Activated T-helper 1 cell treated with anti-CD3 and anti-CD28 coated beads, Interleukin-12 subunit alpha, Interleukin-12 subunit beta, Interleukin-2, Interleukin-4 antibody, amounts not matched to agents 30 ng/mL and 10 ng/mL and 1 ng/mL, durations not matched to agents 14 hours and 24 hours and 36 hours (primary cell): ENCODE measurements at regions not wholly inside any gene's neighbourhood (a gene's known extent, or its start where the extent isn't known, plus 50 kb on each side); places are given as distances from the start of the nearest gene placed in this dataset.
A peak's percentile ranks its signal among the peaks of the same experiment; 100 is the strongest.

ENCODE experiments used
- DNase-seq: peaks from one replicate; pipeline ENCODE4 v3.0.0; 2021; ENCODE audit warnings: low spot score
- H3K27ac Mint-ChIP-seq: one replicate; pipeline ENCODE4 v1.8.0; 2021; ENCODE audit warnings: mild to moderate bottlenecking, mixed read lengths
- H3K27me3 Mint-ChIP-seq: one replicate; pipeline ENCODE4 v1.8.0; 2022; ENCODE audit warnings: mild to moderate bottlenecking, moderate library complexity, mixed read lengths; ENCODE audit not compliant: insufficient read depth
- H3K36me3 Mint-ChIP-seq: one replicate; pipeline ENCODE4 v1.8.0; 2021; ENCODE audit warnings: low read depth, mixed read lengths
- H3K4me1 Mint-ChIP-seq: one replicate; pipeline ENCODE4 v1.8.0; 2021; ENCODE audit warnings: low read depth, mixed read lengths
- H3K4me3 Mint-ChIP-seq: one replicate; pipeline ENCODE4 v1.8.0; 2021; ENCODE audit warnings: mild to moderate bottlenecking, moderate library complexity, mixed read lengths
- H3K9me3 Mint-ChIP-seq: one replicate; pipeline ENCODE4 v1.8.0; 2021; ENCODE audit warnings: mixed read lengths
- intact Hi-C: fragments of 100-400 bp; cut with micrococcal nuclease; formaldehyde crosslinking; loops from one replicate; pipeline ENCODE4 v1.15.1; 2024

DNA sequence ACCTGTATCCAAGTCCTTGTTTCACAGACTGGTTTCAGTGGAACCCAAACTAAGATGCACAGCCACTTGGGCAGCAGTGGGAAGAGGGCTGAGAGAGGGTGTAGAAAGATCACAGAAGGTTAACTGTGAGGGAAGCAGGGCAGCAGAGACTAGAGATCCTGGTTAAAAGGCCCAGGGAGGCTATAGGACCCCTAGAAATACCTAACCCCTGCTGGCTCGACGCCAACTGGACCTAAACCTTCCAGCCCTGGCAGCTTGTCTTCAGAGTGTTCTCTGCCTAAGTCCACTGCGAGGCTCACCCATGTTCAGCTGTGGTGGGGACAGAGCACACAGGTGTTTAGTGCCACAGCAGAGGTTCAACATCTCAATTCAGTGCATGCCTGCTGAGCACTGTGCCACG lies 96.5 kb downstream of the ZNF621 start:
- H3K4me3 Mint-ChIP-seq, result no peak overlapping the region
- H3K4me1 Mint-ChIP-seq, result peaks cover 6% of the 10 kb centered on the region
- H3K36me3 Mint-ChIP-seq, result no peaks in the 10 kb centered on the region

DNA sequence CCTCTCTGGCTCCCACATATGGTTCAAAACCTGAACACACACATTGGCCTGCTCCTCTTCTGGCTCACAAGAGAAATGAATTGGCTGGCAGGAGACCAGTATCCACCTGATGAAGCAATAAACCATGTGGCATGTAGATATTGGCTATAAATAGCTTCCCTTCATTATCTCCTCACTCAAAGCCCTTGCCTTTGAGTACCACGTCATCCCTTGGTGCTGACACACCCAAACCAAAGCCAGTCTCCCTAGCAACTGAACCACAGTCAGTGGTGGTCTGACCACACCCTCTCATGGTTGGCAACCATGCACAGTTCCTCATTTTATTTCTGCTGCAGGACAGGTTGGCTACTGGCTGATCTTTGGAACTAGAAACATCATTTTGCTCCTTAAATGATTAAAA lies 98.8 kb downstream of the ZNF621 start:
- intact Hi-C loops, result no loop called here
- Mint-ChIP-seq H3K27ac (no peak overlapping the region), H3K4me3 (no peak overlapping the region), H3K36me3 (no peaks in the 10 kb centered on the region), H3K27me3 (peaks cover 2% of the 10 kb centered on the region), H3K4me1 (peaks cover 6% of the 10 kb centered on the region), H3K9me3 (peaks cover 4% of the 10 kb centered on the region)
- DNase-seq, result peak; percentile 47

More for the DNA sequence above, 96.5 kb downstream of the ZNF621 start:
- no peak for DNase-seq
- Mint-ChIP-seq H3K9me3 (no peaks in the 10 kb centered on the region), H3K27ac (no peak overlapping the region), H3K27me3 (peaks cover 11% of the 10 kb centered on the region)
- intact Hi-C loops, result no loop called here

- H3K27ac Mint-ChIP-seq, result no peak overlapping the region
- H3K27me3 Mint-ChIP-seq, result peaks cover 2% of the 10 kb centered on the region
- intact Hi-C loops, result no loop called here
- peaks cover 7% of the 10 kb centered on the region for H3K9me3 Mint-ChIP-seq
- peaks cover 6% of the 10 kb centered on the region for H3K4me1 Mint-ChIP-seq
- no peaks in the 10 kb centered on the region for H3K36me3 Mint-ChIP-seq
- no peak for DNase-seq
- no peak overlapping the region for H3K4me3 Mint-ChIP-seq
These were observed 99.5 kb downstream of the ZNF621 start for GRCh38 chr3:40624189-40624769.

- Mint-ChIP-seq H3K9me3 (peaks cover 17% of the 10 kb centered on the region), H3K36me3 (no peaks in the 10 kb centered on the region), H3K4me1 (peaks cover 6% of the 10 kb centered on the region), H3K27me3 (no peaks in the 10 kb centered on the region), H3K27ac (no peak overlapping the region), H3K4me3 (no peak overlapping the region)
- intact Hi-C loops, result no loop called here
- DNase-seq, result no peak
These were observed 102.3 kb downstream of the ZNF621 start for GRCh38 chr3:40627095-40627494.

- DNase-seq, result no peak
- intact Hi-C loops, result no loop called here
- Mint-ChIP-seq H3K36me3 (no peaks in the 10 kb centered on the region), H3K9me3 (peaks cover 29% of the 10 kb centered on the region), H3K4me1 (peaks cover 6% of the 10 kb centered on the region), H3K27ac (no peak overlapping the region), H3K4me3 (no peak overlapping the region), H3K27me3 (no peaks in the 10 kb centered on the region)
These were observed 104.2 kb downstream of the ZNF621 start for GRCh38 chr3:40628984-40629383.

- Mint-ChIP-seq H3K27ac (no peak overlapping the region), H3K9me3 (peaks cover 37% of the 10 kb centered on the region), H3K27me3 (no peaks in the 10 kb centered on the region), H3K4me1 (no peaks in the 10 kb centered on the region), H3K4me3 (no peak overlapping the region), H3K36me3 (no peaks in the 10 kb centered on the region)
- intact Hi-C loops, result no loop called here
- no peak for DNase-seq
These were observed 106.7 kb downstream of the ZNF621 start for GRCh38 chr3:40631341-40631995.

DNA sequence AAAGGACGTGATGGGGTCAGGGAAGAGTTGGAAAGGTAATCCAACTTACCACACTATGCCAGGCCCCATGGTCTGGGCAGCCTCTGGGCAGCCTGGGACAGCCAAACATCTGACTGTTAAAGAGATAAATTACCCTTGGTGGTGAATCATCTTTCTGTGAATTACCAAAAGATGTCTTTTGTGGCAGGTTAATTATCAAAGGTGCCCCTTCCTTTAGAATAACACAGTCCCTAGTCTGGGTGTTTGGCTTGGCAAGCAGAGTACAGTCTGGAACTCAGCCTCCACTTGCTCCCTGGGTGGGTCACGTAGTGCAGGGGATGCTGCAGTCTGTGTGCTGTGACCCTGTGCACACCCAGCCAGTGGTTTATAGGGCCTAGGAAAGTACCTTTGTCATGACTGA lies 113.1 kb downstream of the ZNF621 start:
- Mint-ChIP-seq H3K36me3 (no peaks in the 10 kb centered on the region), H3K27ac (no peak overlapping the region), H3K4me3 (no peak overlapping the region), H3K4me1 (no peaks in the 10 kb centered on the region), H3K9me3 (peaks cover 22% of the 10 kb centered on the region), H3K27me3 (no peaks in the 10 kb centered on the region)
- DNase-seq, result no peak
- intact Hi-C loops, result no loop called here

- no peak for DNase-seq
- H3K9me3 Mint-ChIP-seq, result peaks cover 11% of the 10 kb centered on the region
- H3K4me3 Mint-ChIP-seq, result no peak overlapping the region
- H3K36me3 Mint-ChIP-seq, result no peaks in the 10 kb centered on the region
- intact Hi-C loops, result no loop called here
- no peak overlapping the region for H3K27ac Mint-ChIP-seq
- H3K4me1 Mint-ChIP-seq, result no peaks in the 10 kb centered on the region
- no peaks in the 10 kb centered on the region for H3K27me3 Mint-ChIP-seq
These were observed 114.2 kb downstream of the ZNF621 start for GRCh38 chr3:40639006-40639405.

GRCh38 chr3:40642812-40643211 lies 118.1 kb downstream of the ZNF621 start:
- no peak for DNase-seq
- H3K9me3 Mint-ChIP-seq, result no peaks in the 10 kb centered on the region
- H3K27ac Mint-ChIP-seq, result no peak overlapping the region
- no peaks in the 10 kb centered on the region for H3K36me3 Mint-ChIP-seq
- intact Hi-C loops, result no loop called here
- H3K27me3 Mint-ChIP-seq, result no peaks in the 10 kb centered on the region
- H3K4me1 Mint-ChIP-seq, result no peaks in the 10 kb centered on the region
- H3K4me3 Mint-ChIP-seq, result no peak overlapping the region

DNA sequence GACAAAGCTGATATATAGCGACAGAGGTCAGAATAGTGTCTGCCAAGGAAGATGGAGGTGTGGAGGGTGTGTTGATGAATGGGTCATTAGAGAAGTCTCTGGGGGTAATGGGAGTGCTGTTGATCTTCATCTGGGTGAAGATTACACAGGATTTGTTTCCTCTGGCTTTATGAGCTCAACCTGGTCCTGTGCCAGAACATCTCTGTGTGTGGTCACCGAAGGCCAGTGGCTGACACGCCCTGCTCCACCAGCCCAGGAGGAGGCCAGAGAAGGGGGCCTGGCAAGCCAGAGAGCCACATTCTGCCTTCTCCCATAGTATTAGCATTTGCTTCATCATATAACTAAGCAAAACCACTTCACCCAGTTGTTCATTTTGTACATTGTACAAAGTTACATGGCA lies 121.1 kb downstream of the ZNF621 start:
- no peaks in the 10 kb centered on the region for H3K4me1 Mint-ChIP-seq
- no peak overlapping the region for H3K4me3 Mint-ChIP-seq
- H3K27me3 Mint-ChIP-seq, result peaks cover 3% of the 10 kb centered on the region
- H3K36me3 Mint-ChIP-seq, result no peaks in the 10 kb centered on the region
- no peaks in the 10 kb centered on the region for H3K9me3 Mint-ChIP-seq
- H3K27ac Mint-ChIP-seq, result no peak overlapping the region
- intact Hi-C loops, result no loop called here
- DNase-seq, result no peak

- H3K9me3 Mint-ChIP-seq, result no peaks in the 10 kb centered on the region
- no peaks in the 10 kb centered on the region for H3K36me3 Mint-ChIP-seq
- no peak overlapping the region for H3K4me3 Mint-ChIP-seq
- intact Hi-C loops, result no loop called here
- no peak overlapping the region for H3K27ac Mint-ChIP-seq
- DNase-seq, result no peak
- H3K4me1 Mint-ChIP-seq, result no peaks in the 10 kb centered on the region
- H3K27me3 Mint-ChIP-seq, result peaks cover 5% of the 10 kb centered on the region
These were observed 124.6 kb downstream of the ZNF621 start for GRCh38 chr3:40649346-40649745.

GRCh38 chr3:40652072-40652471 lies 127.3 kb downstream of the ZNF621 start:
- no peaks in the 10 kb centered on the region for H3K36me3 Mint-ChIP-seq
- H3K27ac Mint-ChIP-seq, result no peak overlapping the region
- intact Hi-C loops, result no loop called here
- H3K27me3 Mint-ChIP-seq, result peaks cover 5% of the 10 kb centered on the region
- no peaks in the 10 kb centered on the region for H3K4me1 Mint-ChIP-seq
- DNase-seq, result no peak
- H3K9me3 Mint-ChIP-seq, result no peaks in the 10 kb centered on the region
- H3K4me3 Mint-ChIP-seq, result no peak overlapping the region

DNA sequence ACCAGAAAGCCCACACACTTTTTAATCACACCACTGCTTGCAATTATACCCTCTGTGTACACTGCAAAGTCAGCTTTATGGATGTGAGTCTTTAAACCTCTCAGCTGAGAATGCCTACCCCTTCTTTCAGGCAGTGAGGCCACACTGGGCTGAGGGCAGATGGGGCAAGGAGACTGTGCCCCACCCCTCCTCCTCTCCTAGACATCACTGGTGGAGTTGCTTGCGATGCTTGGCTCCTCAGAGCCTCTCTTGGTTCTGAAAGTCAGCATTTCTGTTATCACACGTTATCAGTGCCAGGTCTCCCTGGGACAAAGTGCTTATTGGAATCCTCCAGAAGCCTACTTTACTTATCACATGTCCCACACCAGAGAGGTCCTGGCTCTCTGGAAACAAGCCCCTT lies 128.2 kb downstream of the ZNF621 start:
- intact Hi-C loops, result no loop called here
- no peak for DNase-seq
- H3K27ac Mint-ChIP-seq, result no peak overlapping the region
- H3K4me3 Mint-ChIP-seq, result no peak overlapping the region
- H3K9me3 Mint-ChIP-seq, result no peaks in the 10 kb centered on the region
- no peaks in the 10 kb centered on the region for H3K36me3 Mint-ChIP-seq
- no peaks in the 10 kb centered on the region for H3K4me1 Mint-ChIP-seq
- H3K27me3 Mint-ChIP-seq, result peaks cover 4% of the 10 kb centered on the region

DNA sequence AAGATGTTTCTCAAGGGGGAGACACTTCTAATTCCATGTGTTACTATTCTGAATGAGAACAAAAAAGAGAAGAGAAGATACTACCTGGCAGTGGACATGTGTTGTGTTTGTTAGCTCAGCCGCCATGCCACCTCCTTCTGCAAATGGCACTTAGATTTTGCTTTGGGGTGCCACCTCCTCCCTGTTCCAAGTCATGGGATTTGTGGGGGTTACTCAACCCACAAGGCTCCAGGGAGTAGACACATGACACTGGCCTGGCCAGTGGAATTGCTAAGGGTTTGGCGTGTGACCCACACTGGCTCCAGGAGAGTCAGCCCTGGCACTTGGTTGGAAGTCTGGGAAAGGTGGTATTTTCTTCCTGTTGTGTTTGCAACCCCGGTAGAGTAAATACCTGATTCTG lies 129.1 kb downstream of the ZNF621 start:
- no peak for DNase-seq
- intact Hi-C loops, result no loop called here
- Mint-ChIP-seq H3K4me1 (no peaks in the 10 kb centered on the region), H3K4me3 (no peak overlapping the region), H3K27ac (no peak overlapping the region), H3K36me3 (no peaks in the 10 kb centered on the region), H3K27me3 (peaks cover 2% of the 10 kb centered on the region), H3K9me3 (no peaks in the 10 kb centered on the region)
